Erythroblast (primary cell): ENCODE measurements at regions not wholly inside any gene's neighbourhood (a gene's known extent, or its start where the extent isn't known, plus 50 kb on each side); places are given as distances from the start of the nearest gene placed in this dataset.

Source experiments
- GATA1 ChIP-seq: IDR thresholded peaks from 2 replicates; pipeline ENCODE4 v1.6.1; 2011; ENCODE audit warnings: low read depth, mild to moderate bottlenecking, control low read depth, low read length, moderate library complexity
- POLR2A ChIP-seq: IDR thresholded peaks from 2 replicates; pipeline ENCODE4 v1.6.1; 2011; ENCODE audit warnings: mild to moderate bottlenecking, low read length

GRCh38 chr4:14317351-14317750 is 684.9 kb upstream of the CPEB2 start:
- TF ChIP-seq POLR2A (no peak), GATA1 (no peak)
